ENCODE measurements at regions not wholly inside any gene's neighbourhood (a gene's known extent, or its start where the extent isn't known, plus 50 kb on each side); places are given as distances from the start of the nearest gene placed in this dataset.

GRCh38 chr1:73644198-73644597 lies 553.8 kb downstream of the LRRIQ3 start:
- TF ChIP-seq CTCF (IDR thresholded peaks at IDR 0.05), result no peak
- FAIRE-seq (no peak), ATAC-seq (no peak), DNase-seq (no peak)
- Histone ChIP-seq H3K36me3 (no peaks in the 10 kb centered on the region), H3K4me1 (no peaks in the 10 kb centered on the region), H3K27me3 (no peaks in the 10 kb centered on the region), H3K9me3 (no peaks in the 10 kb centered on the region), H3K27ac (no peak overlapping the region), H3K4me3 (no peak overlapping the region)
- intact Hi-C loops (cut with DNase I), result no loop called here

GRCh38 chr1:73639494-73639893 lies 558.5 kb downstream of the LRRIQ3 start:
- no peak for TF ChIP-seq CTCF (IDR thresholded peaks at IDR 0.05)
- H3K27me3 ChIP-seq, result no peaks in the 10 kb centered on the region
- FAIRE-seq, result no peak
- H3K4me3 ChIP-seq, result no peak overlapping the region
- no peaks in the 10 kb centered on the region for H3K9me3 ChIP-seq
- ATAC-seq, result no peak
- no peaks in the 10 kb centered on the region for H3K4me1 ChIP-seq
- intact Hi-C loops (cut with DNase I), result no loop called here
- 68 to 86% methylated on average over 5 of the region's 5 CpGs for WGBS, 2 donors
- no peaks in the 10 kb centered on the region for H3K36me3 ChIP-seq
- DNase-seq, result no peak
- H3K27ac ChIP-seq, result no peak overlapping the region

GRCh38 chr1:73637264-73637663 lies 560.7 kb downstream of the LRRIQ3 start:
- no peaks in the 10 kb centered on the region for H3K9me3 ChIP-seq
- intact Hi-C loops (cut with DNase I), result no loop called here
- ATAC-seq (no peak), FAIRE-seq (no peak), DNase-seq (no peak)
- no peaks in the 10 kb centered on the region for H3K36me3 ChIP-seq
- TF ChIP-seq CTCF (IDR thresholded peaks at IDR 0.05), result no peak
- 62 to 68% methylated on average over 2 of the region's 2 CpGs for WGBS, 2 donors
- no peak overlapping the region for H3K4me3 ChIP-seq
- H3K4me1 ChIP-seq, result no peaks in the 10 kb centered on the region
- no peak overlapping the region for H3K27ac ChIP-seq
- no peaks in the 10 kb centered on the region for H3K27me3 ChIP-seq

GRCh38 chr1:73635021-73635420 lies 563.0 kb downstream of the LRRIQ3 start:
- DNase-seq, result no peak
- Histone ChIP-seq H3K4me3 (no peak overlapping the region), H3K9me3 (no peaks in the 10 kb centered on the region), H3K27me3 (no peaks in the 10 kb centered on the region), H3K36me3 (no peaks in the 10 kb centered on the region), H3K27ac (no peak overlapping the region), H3K4me1 (no peaks in the 10 kb centered on the region)
- no peak for FAIRE-seq
- no peak for TF ChIP-seq CTCF (IDR thresholded peaks at IDR 0.05)
- intact Hi-C loops (cut with DNase I), result no loop called here
- WGBS, 2 donors, result 42 to 56% methylated on average over 3 of the region's 3 CpGs
- ATAC-seq, result no peak

GRCh38 chr1:73627723-73628122 lies 570.3 kb downstream of the LRRIQ3 start:
- DNase-seq, result no peak
- Histone ChIP-seq H3K27me3 (no peaks in the 10 kb centered on the region), H3K4me1 (no peaks in the 10 kb centered on the region), H3K36me3 (no peaks in the 10 kb centered on the region), H3K4me3 (no peak overlapping the region), H3K9me3 (no peaks in the 10 kb centered on the region), H3K27ac (no peak overlapping the region)
- no peak for TF ChIP-seq CTCF (IDR thresholded peaks at IDR 0.05)
- intact Hi-C loops (cut with DNase I), result no loop called here
- FAIRE-seq, result no peak
- ATAC-seq, result no peak

All from pancreas (tissue), 10 donors.